H1 (cell line): ENCODE measurements at regions not wholly inside any gene's neighbourhood (a gene's known extent, or its start where the extent isn't known, plus 50 kb on each side); places are given as distances from the start of the nearest gene placed in this dataset.

Experiments used
- RNF2 ChIP-seq: fragments of 200-900, 300-1000 bp; sonication (generic); IDR thresholded peaks from 2 replicates; pipeline ENCODE4 v1.7.1; 2016; ENCODE audit warnings: borderline replicate concordance, low read depth, mild to moderate bottlenecking, antibody characterized with exemption, low read length; ENCODE audit not compliant: poor library complexity, severe bottlenecking; ENCODE audit errors: missing control alignments

GRCh38 chr3:153000325-153000724 lies 161.7 kb upstream of the RAP2B start (continued):
- TF ChIP-seq RNF2: no peak
